Neural cell (in vitro differentiated cells): ENCODE measurements at regions not wholly inside any gene's neighbourhood (a gene's known extent, or its start where the extent isn't known, plus 50 kb on each side); places are given as distances from the start of the nearest gene placed in this dataset.

Experiments used
- H2AFZ ChIP-seq: fragments of 200-600, 300-800 bp; sonication (generic), shearing (Covaris generic); 2 replicates; pipeline ENCODE4 v1.6.0; 2014; ENCODE audit warnings: low read depth, mild to moderate bottlenecking, antibody characterized with exemption, low read length, moderate library complexity
- H3F3A ChIP-seq: fragments of 200-600 bp; shearing (Covaris generic); 2 replicates; pipeline ENCODE4 v1.6.1; 2016; ENCODE audit warnings: mild to moderate bottlenecking, moderate library complexity, mixed read lengths, antibody characterized with exemption, low read length; ENCODE audit not compliant: insufficient read depth, poor library complexity, severe bottlenecking
- H3K27ac ChIP-seq: fragments of 200-600, 300-800 bp; sonication (generic), shearing (Covaris generic); 2 replicates; pipeline ENCODE4 v1.5.1; 2014; ENCODE audit warnings: mild to moderate bottlenecking, low read length, moderate library complexity
- H3K27me3 ChIP-seq: fragments of 300-800, 200-600 bp; sonication (generic), shearing (Covaris generic); 2 replicates; pipeline ENCODE4 v1.6.0; 2014; ENCODE audit warnings: mild to moderate bottlenecking, low read depth, low read length, moderate library complexity; ENCODE audit not compliant: insufficient read depth
- H3K36me3 ChIP-seq: fragments of 300-800, 200-600 bp; sonication (generic), shearing (Covaris generic); 2 replicates; pipeline ENCODE4 v1.5.1; 2014; ENCODE audit warnings: mild to moderate bottlenecking, antibody characterized with exemption, low read length, moderate library complexity; ENCODE audit not compliant: insufficient read depth
- H3K4me2 ChIP-seq: fragments of 300-800, 200-600 bp; sonication (generic), shearing (Covaris generic); 2 replicates; pipeline ENCODE4 v1.6.0; 2014; ENCODE audit warnings: mild to moderate bottlenecking, low read length
- H3K4me3 ChIP-seq: fragments of 300-800, 200-600 bp; sonication (generic), shearing (Covaris generic); 2 replicates; pipeline ENCODE4 v1.5.1; 2014; ENCODE audit warnings: mild to moderate bottlenecking, low read length, moderate library complexity
- H3K79me2 ChIP-seq: fragments of 200-600 bp; shearing (Covaris generic); replicated peaks from 2 replicates; pipeline ENCODE4 v1.6.0; 2014; ENCODE audit warnings: mild to moderate bottlenecking, low read length, moderate library complexity; ENCODE audit not compliant: insufficient read depth
- H3K9ac ChIP-seq: fragments of 300-800, 200-600 bp; sonication (generic), shearing (Covaris generic); 2 replicates; pipeline ENCODE4 v1.6.1; 2016; ENCODE audit warnings: mild to moderate bottlenecking, low read length, mixed read lengths
- H3K9me2 ChIP-seq: fragments of 200-600 bp; shearing (Covaris generic); 2 replicates; pipeline ENCODE4 v1.6.1; 2016; ENCODE audit warnings: mild to moderate bottlenecking, low read length, mixed read lengths; ENCODE audit not compliant: insufficient read depth
- H3K9me3 ChIP-seq: fragments of 200-600, 300-800 bp; sonication (generic), shearing (Covaris generic); 2 replicates; pipeline ENCODE4 v1.6.1; 2016; ENCODE audit warnings: mild to moderate bottlenecking, mixed run types, low read length, moderate library complexity, mixed read lengths
- H4K20me1 ChIP-seq: fragments of 200-600 bp; shearing (Covaris generic); 2 replicates; pipeline ENCODE4 v1.6.1; 2016; ENCODE audit warnings: mild to moderate bottlenecking, mixed run types; ENCODE audit not compliant: insufficient read depth
- EP300 ChIP-seq: fragments of 450-650 bp; conservative IDR thresholded peaks from 2 replicates; pipeline ENCODE4 v1.6.1; 2014; ENCODE audit warnings: antibody characterized with exemption, mild to moderate bottlenecking, moderate library complexity; ENCODE audit not compliant: poor library complexity, severe bottlenecking
- MXI1 ChIP-seq: fragments of 450-650 bp; conservative IDR thresholded peaks from 2 replicates; pipeline ENCODE4 v1.6.1; 2014; ENCODE audit warnings: antibody characterized with exemption, mild to moderate bottlenecking; ENCODE audit not compliant: poor library complexity, severe bottlenecking
- POLR2AphosphoS5 ChIP-seq: IDR thresholded peaks from 2 replicates; pipeline ENCODE4 v1.6.1; 2012
- RAD21 ChIP-seq: fragments of 450-650 bp; conservative IDR thresholded peaks from 2 replicates; pipeline ENCODE4 v1.6.1; 2014; ENCODE audit warnings: antibody characterized with exemption, mild to moderate bottlenecking, moderate library complexity
- TAF1 ChIP-seq: IDR thresholded peaks from 2 replicates; pipeline ENCODE4 v1.6.1; 2012; ENCODE audit warnings: low read depth
- TF ChIP-seq, protein P1 (sequence below): IDR thresholded peaks from 2 replicates; pipeline ENCODE4 v1.6.1; 2012; ENCODE audit warnings: borderline replicate concordance

DNA sequence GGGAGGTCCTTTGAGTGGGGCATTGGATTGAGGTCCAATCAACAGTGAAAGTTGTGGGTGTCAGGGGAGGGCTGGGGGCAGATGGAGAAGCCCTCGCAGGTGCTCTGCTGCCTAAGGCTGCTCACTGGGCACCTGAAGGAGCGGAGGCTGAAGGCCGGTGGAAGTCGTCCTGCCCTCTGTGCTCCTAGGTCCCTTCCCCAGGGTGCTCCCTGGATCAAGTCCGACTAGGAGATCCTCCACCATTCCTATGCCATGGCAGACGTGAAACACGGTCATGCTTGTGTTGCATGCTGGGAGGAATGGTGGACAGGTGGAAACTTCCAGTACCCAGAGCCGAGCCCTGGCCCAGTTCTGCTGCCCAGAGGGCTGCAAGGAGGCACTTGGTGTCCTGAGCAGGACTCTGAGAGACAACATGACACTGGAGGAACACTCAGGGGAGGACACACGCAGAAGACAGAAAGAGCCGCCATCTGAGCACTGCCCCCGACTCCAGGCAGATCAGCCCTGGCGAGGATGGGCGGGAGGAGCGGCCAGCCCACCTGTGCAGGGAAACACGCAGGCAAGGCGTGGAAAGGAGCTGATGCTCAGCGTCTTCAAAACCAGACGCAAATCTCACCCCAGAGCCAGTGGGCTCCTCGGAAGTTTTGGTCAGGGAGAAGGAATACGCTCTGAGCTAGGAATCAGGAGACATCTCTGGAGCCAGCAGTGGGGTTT is 786.8 kb downstream of the BRD1 start:
- Histone ChIP-seq H3K27ac (no peak overlapping the region), H3K79me2 (no peaks in the 10 kb centered on the region), H3K36me3 (no peaks in the 10 kb centered on the region), H3F3A (no peaks in the 10 kb centered on the region), H3K9me2 (no peaks in the 10 kb centered on the region), H3K9ac (no peak overlapping the region), H3K4me3 (no peak overlapping the region), H3K27me3 (no peaks in the 10 kb centered on the region), H4K20me1 (no peaks in the 10 kb centered on the region), H3K4me2 (no peak overlapping the region), H3K9me3 (no peaks in the 10 kb centered on the region), H2AFZ (no peak overlapping the region)
- TF ChIP-seq TAF1 (no peak), RAD21 (no peak)

DNA sequence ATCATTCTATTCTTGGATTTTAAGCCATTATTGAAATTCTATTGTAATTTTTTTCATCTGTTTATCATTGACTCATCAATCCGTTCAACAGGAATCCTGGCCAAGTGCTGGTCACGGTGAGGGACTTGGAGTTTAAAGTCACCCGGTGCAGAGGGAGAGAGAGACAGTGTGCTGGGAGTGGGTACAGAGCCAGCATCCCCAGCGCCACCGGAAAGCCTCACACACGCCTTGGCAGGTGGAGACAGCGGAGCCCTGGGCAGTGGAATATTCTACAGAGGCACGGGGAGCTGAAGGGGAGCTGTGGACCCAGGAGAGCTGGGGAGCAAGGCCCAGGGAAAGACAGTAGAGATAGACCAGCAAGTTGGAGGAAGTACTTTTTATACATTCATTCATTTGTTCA is 787.6 kb downstream of the BRD1 start:
- no peaks in the 10 kb centered on the region for H3K79me2 ChIP-seq
- TF ChIP-seq POLR2AphosphoS5 = no peak
- no peak for TF ChIP-seq MXI1
- no peak for TF ChIP-seq EP300
- TF ChIP-seq, protein P1, sequence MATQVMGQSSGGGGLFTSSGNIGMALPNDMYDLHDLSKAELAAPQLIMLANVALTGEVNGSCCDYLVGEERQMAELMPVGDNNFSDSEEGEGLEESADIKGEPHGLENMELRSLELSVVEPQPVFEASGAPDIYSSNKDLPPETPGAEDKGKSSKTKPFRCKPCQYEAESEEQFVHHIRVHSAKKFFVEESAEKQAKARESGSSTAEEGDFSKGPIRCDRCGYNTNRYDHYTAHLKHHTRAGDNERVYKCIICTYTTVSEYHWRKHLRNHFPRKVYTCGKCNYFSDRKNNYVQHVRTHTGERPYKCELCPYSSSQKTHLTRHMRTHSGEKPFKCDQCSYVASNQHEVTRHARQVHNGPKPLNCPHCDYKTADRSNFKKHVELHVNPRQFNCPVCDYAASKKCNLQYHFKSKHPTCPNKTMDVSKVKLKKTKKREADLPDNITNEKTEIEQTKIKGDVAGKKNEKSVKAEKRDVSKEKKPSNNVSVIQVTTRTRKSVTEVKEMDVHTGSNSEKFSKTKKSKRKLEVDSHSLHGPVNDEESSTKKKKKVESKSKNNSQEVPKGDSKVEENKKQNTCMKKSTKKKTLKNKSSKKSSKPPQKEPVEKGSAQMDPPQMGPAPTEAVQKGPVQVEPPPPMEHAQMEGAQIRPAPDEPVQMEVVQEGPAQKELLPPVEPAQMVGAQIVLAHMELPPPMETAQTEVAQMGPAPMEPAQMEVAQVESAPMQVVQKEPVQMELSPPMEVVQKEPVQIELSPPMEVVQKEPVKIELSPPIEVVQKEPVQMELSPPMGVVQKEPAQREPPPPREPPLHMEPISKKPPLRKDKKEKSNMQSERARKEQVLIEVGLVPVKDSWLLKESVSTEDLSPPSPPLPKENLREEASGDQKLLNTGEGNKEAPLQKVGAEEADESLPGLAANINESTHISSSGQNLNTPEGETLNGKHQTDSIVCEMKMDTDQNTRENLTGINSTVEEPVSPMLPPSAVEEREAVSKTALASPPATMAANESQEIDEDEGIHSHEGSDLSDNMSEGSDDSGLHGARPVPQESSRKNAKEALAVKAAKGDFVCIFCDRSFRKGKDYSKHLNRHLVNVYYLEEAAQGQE = no peak
- H3K4me2 ChIP-seq = no peak overlapping the region

GRCh38 chr22:49039625-49040024 is 788.0 kb downstream of the BRD1 start:
- H3F3A ChIP-seq = no peaks in the 10 kb centered on the region
- no peak overlapping the region for H3K9ac ChIP-seq
- H3K9me3 ChIP-seq = no peaks in the 10 kb centered on the region
- H3K27me3 ChIP-seq = no peaks in the 10 kb centered on the region
- H3K27ac ChIP-seq = no peak overlapping the region
- no peaks in the 10 kb centered on the region for H3K79me2 ChIP-seq
- no peaks in the 10 kb centered on the region for H3K9me2 ChIP-seq
- no peak overlapping the region for H3K4me3 ChIP-seq
- no peak overlapping the region for H2AFZ ChIP-seq
- no peaks in the 10 kb centered on the region for H3K36me3 ChIP-seq
- H4K20me1 ChIP-seq = no peaks in the 10 kb centered on the region
- TF ChIP-seq MXI1 = no peak
- no peak overlapping the region for H3K4me2 ChIP-seq

More for the DNA sequence above, 787.6 kb downstream of the BRD1 start:
- Histone ChIP-seq H4K20me1 (no peaks in the 10 kb centered on the region), H3F3A (no peaks in the 10 kb centered on the region), H3K9ac (no peak overlapping the region), H3K9me3 (no peaks in the 10 kb centered on the region), H3K9me2 (no peaks in the 10 kb centered on the region), H2AFZ (no peak overlapping the region), H3K27me3 (no peaks in the 10 kb centered on the region), H3K27ac (no peak overlapping the region), H3K4me3 (no peak overlapping the region), H3K36me3 (no peaks in the 10 kb centered on the region)
